WTC11 (cell line): ENCODE measurements at regions not wholly inside any gene's neighbourhood (a gene's known extent, or its start where the extent isn't known, plus 50 kb on each side); places are given as distances from the start of the nearest gene placed in this dataset.

Experiments
- ATAC-seq: fragments of 200-7000 bp; cut with Tn5 transposase; 2 replicates; pipeline ENCODE4 v1.10.0; 2021; ENCODE audit warnings: mild to moderate bottlenecking, moderate library complexity
- CTCF ChIA-PET: fragments of 300-600 bp; sonication (Branson Sonifier 250); formaldehyde crosslinking; loops from one replicate; lab custom pipeline; 2021; ENCODE audit warnings: antibody characterized with exemption; lab: Charles Lee
- POLR2A ChIA-PET: fragments of 350-600 bp; sonication (Branson Sonifier 250); formaldehyde crosslinking; loops from one replicate; lab custom pipeline; 2021; ENCODE audit warnings: antibody characterized with exemption; lab: Charles Lee
- DNase-seq: peaks from one replicate; pipeline ENCODE4 v3.0.0; 2021; ENCODE audit warnings: low spot score
- H3K27ac Mint-ChIP-seq: 2 replicates; pipeline ENCODE4 v1.8.0; 2021; ENCODE audit warnings: mixed read lengths
- H3K27me3 Mint-ChIP-seq: 2 replicates; pipeline ENCODE4 v1.8.0; 2021; ENCODE audit warnings: low read depth, mild to moderate bottlenecking, moderate library complexity, mixed read lengths
- H3K36me3 Mint-ChIP-seq: 2 replicates; pipeline ENCODE4 v1.8.0; 2021; ENCODE audit warnings: mixed read lengths
- H3K4me1 Mint-ChIP-seq: 2 replicates; pipeline ENCODE4 v1.8.0; 2022; ENCODE audit warnings: mixed read lengths
- H3K4me3 Mint-ChIP-seq: 2 replicates; pipeline ENCODE4 v1.8.0; 2021; ENCODE audit warnings: mild to moderate bottlenecking, moderate library complexity, mixed read lengths
- H3K9me3 Mint-ChIP-seq: 2 replicates; pipeline ENCODE4 v1.8.0; 2021; ENCODE audit warnings: mixed read lengths
- ELF4 ChIP-seq: sonication (generic); formaldehyde crosslinking; IDR thresholded peaks from 2 replicates; pipeline ENCODE4 v1.8.1; 2022; ENCODE audit warnings: low read depth, mild to moderate bottlenecking, moderate library complexity, missing genetic modification reagents
- GRHL2 ChIP-seq: fragments of 250-450 bp; sonication (Bioruptor Pico); IDR thresholded peaks from 2 replicates; pipeline ENCODE4 v1.8.0; 2022; ENCODE audit warnings: mild to moderate bottlenecking, moderate library complexity; ENCODE audit not compliant: insufficient replicate concordance, severe bottlenecking
- IRF2 ChIP-seq: sonication (generic); formaldehyde crosslinking; IDR thresholded peaks from 2 replicates; pipeline ENCODE4 v1.8.0; 2022; ENCODE audit warnings: low read depth, missing genetic modification reagents, borderline replicate concordance
- MAX ChIP-seq: sonication (generic); formaldehyde crosslinking; IDR thresholded peaks from 2 replicates; pipeline ENCODE4 v1.8.0; 2022; ENCODE audit warnings: mild to moderate bottlenecking, missing genetic modification reagents
- NR1H2 ChIP-seq: sonication (generic); formaldehyde crosslinking; IDR thresholded peaks from 2 replicates; pipeline ENCODE4 v1.9.0; 2021; ENCODE audit warnings: mild to moderate bottlenecking, moderate library complexity, missing genetic modification reagents
- OVOL2 ChIP-seq: fragments of 250-450 bp; sonication (Bioruptor Pico); IDR thresholded peaks from 2 replicates; pipeline ENCODE4 v1.9.0; 2021; ENCODE audit warnings: mild to moderate bottlenecking, borderline replicate concordance
- SP1 ChIP-seq: sonication (generic); formaldehyde crosslinking; conservative IDR thresholded peaks from 2 replicates; pipeline ENCODE4 v1.8.1; 2022; ENCODE audit warnings: missing genetic modification reagents
- TEAD4 ChIP-seq: sonication (generic); formaldehyde crosslinking; IDR thresholded peaks from 2 replicates; pipeline ENCODE4 v1.8.0; 2022; ENCODE audit warnings: mild to moderate bottlenecking, missing genetic modification reagents
- ZSCAN18 ChIP-seq: fragments of 250-450 bp; sonication (Bioruptor Pico); IDR thresholded peaks from 2 replicates; pipeline ENCODE4 v2.1.2; 2022; ENCODE audit warnings: mild to moderate bottlenecking, moderate library complexity
- TF ChIP-seq, protein P1 (sequence below): sonication (generic); formaldehyde crosslinking; IDR thresholded peaks from 2 replicates; pipeline ENCODE4 v1.8.1; 2022; ENCODE audit warnings: missing genetic modification reagents, borderline replicate concordance
- TF ChIP-seq, protein P2 (sequence below): sonication (generic); formaldehyde crosslinking; IDR thresholded peaks from 2 replicates; pipeline ENCODE4 v1.8.1; 2023; ENCODE audit warnings: mild to moderate bottlenecking, missing genetic modification reagents, borderline replicate concordance
- TF ChIP-seq, protein P3 (sequence below): fragments of 250-450 bp; sonication (Bioruptor Pico); conservative IDR thresholded peaks from 2 replicates; pipeline ENCODE4 v1.9.0; 2021; ENCODE audit warnings: mild to moderate bottlenecking
- TF ChIP-seq, protein P4 (sequence below): sonication (generic); formaldehyde crosslinking; IDR thresholded peaks from 2 replicates; pipeline ENCODE4 v1.8.0; 2022; ENCODE audit warnings: missing genetic modification reagents
- TF ChIP-seq, protein P5 (sequence below): sonication (generic); formaldehyde crosslinking; conservative IDR thresholded peaks from 2 replicates; pipeline ENCODE4 v1.8.1; 2022; ENCODE audit warnings: mild to moderate bottlenecking, missing genetic modification reagents

GRCh38 chr2:235138339-235138738 is 186.5 kb downstream of the SH3BP4 start:
- H3K27me3 Mint-ChIP-seq: peaks cover 22% of the 10 kb centered on the region
- DNase-seq (no peak), ATAC-seq (no peak)
- H3K4me3 Mint-ChIP-seq: no peak overlapping the region
- ChIA-PET POLR2A (no interaction called here), CTCF (interaction anchor here (1.7 kb wide), 1 partner anchor 32 kb away, joined by 3 read pairs; no protein-coding TSS in a partner anchor)
- H3K27ac Mint-ChIP-seq: no peak overlapping the region
- no peaks in the 10 kb centered on the region for H3K36me3 Mint-ChIP-seq
- peaks cover 11% of the 10 kb centered on the region for H3K9me3 Mint-ChIP-seq
- H3K4me1 Mint-ChIP-seq: no peaks in the 10 kb centered on the region
- TF ChIP-seq OVOL2 (no peak), IRF2 (CRISPR knock-in tag) (no peak), ELF4 (CRISPR knock-in tag) (no peak), ZSCAN18 (CRISPR knock-in tag) (no peak), MAX (CRISPR knock-in tag) (no peak)
- TF ChIP-seq, protein P1, sequence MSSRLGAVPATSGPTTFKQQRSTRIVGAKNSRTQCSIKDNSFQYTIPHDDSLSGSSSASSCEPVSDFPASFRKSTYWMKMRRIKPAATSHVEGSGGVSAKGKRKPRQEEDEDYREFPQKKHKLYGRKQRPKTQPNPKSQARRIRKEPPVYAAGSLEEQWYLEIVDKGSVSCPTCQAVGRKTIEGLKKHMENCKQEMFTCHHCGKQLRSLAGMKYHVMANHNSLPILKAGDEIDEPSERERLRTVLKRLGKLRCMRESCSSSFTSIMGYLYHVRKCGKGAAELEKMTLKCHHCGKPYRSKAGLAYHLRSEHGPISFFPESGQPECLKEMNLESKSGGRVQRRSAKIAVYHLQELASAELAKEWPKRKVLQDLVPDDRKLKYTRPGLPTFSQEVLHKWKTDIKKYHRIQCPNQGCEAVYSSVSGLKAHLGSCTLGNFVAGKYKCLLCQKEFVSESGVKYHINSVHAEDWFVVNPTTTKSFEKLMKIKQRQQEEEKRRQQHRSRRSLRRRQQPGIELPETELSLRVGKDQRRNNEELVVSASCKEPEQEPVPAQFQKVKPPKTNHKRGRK (CRISPR knock-in tag): no peak
- TF ChIP-seq, protein P2, sequence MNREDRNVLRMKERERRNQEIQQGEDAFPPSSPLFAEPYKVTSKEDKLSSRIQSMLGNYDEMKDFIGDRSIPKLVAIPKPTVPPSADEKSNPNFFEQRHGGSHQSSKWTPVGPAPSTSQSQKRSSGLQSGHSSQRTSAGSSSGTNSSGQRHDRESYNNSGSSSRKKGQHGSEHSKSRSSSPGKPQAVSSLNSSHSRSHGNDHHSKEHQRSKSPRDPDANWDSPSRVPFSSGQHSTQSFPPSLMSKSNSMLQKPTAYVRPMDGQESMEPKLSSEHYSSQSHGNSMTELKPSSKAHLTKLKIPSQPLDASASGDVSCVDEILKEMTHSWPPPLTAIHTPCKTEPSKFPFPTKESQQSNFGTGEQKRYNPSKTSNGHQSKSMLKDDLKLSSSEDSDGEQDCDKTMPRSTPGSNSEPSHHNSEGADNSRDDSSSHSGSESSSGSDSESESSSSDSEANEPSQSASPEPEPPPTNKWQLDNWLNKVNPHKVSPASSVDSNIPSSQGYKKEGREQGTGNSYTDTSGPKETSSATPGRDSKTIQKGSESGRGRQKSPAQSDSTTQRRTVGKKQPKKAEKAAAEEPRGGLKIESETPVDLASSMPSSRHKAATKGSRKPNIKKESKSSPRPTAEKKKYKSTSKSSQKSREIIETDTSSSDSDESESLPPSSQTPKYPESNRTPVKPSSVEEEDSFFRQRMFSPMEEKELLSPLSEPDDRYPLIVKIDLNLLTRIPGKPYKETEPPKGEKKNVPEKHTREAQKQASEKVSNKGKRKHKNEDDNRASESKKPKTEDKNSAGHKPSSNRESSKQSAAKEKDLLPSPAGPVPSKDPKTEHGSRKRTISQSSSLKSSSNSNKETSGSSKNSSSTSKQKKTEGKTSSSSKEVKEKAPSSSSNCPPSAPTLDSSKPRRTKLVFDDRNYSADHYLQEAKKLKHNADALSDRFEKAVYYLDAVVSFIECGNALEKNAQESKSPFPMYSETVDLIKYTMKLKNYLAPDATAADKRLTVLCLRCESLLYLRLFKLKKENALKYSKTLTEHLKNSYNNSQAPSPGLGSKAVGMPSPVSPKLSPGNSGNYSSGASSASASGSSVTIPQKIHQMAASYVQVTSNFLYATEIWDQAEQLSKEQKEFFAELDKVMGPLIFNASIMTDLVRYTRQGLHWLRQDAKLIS (CRISPR knock-in tag): no peak

GRCh38 chr2:235139956-235140800 is 188.4 kb downstream of the SH3BP4 start:
- POLR2A ChIA-PET: no interaction called here
- H3K27me3 Mint-ChIP-seq: peaks cover 14% of the 10 kb centered on the region
- CTCF ChIA-PET: interaction anchor here (0.6 to 1.5 kb wide), 3 partner anchors 8 to 606 kb away, joined by 3 to 5 read pairs (median 3); no protein-coding TSS in a partner anchor
- TF ChIP-seq, protein P3, sequence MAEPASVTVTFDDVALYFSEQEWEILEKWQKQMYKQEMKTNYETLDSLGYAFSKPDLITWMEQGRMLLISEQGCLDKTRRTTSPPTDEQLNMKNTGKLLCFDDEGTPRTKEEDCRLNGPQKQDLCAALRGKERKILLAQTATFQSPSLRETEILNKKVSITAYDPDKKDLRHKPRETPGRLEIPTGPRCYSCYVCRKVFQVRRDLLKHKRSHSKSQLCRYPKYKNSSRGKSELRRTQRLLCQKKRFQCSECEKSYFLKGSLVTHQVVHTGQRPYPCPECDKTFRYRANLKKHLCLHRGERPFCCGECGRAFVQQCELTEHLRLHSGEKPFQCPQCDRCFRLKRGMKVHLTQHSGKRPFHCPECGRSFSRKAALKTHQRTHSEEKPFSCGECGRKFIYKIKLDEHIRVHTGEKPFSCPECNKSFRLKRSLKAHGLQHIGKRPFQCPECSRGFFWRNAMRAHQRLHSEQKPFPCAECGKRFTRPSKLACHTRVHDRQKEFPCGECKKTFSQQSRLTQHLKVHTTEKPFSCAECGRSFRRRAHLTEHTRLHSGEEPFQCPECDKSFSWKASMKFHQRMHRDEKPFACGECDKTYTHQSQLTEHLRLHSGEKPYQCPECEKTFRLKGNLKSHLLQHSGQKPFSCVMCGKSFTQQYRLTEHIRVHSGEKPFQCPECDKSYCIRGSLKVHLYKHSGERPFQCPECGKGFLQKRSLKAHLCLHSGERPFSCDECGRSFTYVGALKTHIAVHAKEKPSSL (CRISPR knock-in tag): no peak
- H3K4me1 Mint-ChIP-seq: peaks cover 6% of the 10 kb centered on the region
- H3K36me3 Mint-ChIP-seq: no peaks in the 10 kb centered on the region
- ATAC-seq: no peak
- no peak for DNase-seq
- H3K27ac Mint-ChIP-seq: no peak overlapping the region
- peaks cover 8% of the 10 kb centered on the region for H3K9me3 Mint-ChIP-seq
- H3K4me3 Mint-ChIP-seq: no peak overlapping the region

- ChIA-PET POLR2A (no interaction called here), CTCF (interaction anchor here (1.5 kb wide), 1 partner anchor 606 kb away, joined by 5 read pairs; no protein-coding TSS in a partner anchor)
- Mint-ChIP-seq H3K36me3 (no peaks in the 10 kb centered on the region), H3K9me3 (peaks cover 2% of the 10 kb centered on the region), H3K27me3 (peaks cover 8% of the 10 kb centered on the region), H3K27ac (no peak overlapping the region), H3K4me1 (peaks cover 6% of the 10 kb centered on the region), H3K4me3 (no peak overlapping the region)
- DNase-seq: no peak
- no peak for ATAC-seq
- no peak for TF ChIP-seq SP1 (CRISPR knock-in tag)
- TF ChIP-seq GRHL2 (CRISPR knock-in tag): no peak
- TF ChIP-seq NR1H2 (CRISPR knock-in tag): no peak
- no peak for TF ChIP-seq IRF2 (CRISPR knock-in tag)
- TF ChIP-seq, protein P4, sequence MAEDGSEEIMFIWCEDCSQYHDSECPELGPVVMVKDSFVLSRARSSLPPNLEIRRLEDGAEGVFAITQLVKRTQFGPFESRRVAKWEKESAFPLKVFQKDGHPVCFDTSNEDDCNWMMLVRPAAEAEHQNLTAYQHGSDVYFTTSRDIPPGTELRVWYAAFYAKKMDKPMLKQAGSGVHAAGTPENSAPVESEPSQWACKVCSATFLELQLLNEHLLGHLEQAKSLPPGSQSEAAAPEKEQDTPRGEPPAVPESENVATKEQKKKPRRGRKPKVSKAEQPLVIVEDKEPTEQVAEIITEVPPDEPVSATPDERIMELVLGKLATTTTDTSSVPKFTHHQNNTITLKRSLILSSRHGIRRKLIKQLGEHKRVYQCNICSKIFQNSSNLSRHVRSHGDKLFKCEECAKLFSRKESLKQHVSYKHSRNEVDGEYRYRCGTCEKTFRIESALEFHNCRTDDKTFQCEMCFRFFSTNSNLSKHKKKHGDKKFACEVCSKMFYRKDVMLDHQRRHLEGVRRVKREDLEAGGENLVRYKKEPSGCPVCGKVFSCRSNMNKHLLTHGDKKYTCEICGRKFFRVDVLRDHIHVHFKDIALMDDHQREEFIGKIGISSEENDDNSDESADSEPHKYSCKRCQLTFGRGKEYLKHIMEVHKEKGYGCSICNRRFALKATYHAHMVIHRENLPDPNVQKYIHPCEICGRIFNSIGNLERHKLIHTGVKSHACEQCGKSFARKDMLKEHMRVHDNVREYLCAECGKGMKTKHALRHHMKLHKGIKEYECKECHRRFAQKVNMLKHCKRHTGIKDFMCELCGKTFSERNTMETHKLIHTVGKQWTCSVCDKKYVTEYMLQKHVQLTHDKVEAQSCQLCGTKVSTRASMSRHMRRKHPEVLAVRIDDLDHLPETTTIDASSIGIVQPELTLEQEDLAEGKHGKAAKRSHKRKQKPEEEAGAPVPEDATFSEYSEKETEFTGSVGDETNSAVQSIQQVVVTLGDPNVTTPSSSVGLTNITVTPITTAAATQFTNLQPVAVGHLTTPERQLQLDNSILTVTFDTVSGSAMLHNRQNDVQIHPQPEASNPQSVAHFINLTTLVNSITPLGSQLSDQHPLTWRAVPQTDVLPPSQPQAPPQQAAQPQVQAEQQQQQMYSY (CRISPR knock-in tag): no peak
- TF ChIP-seq TEAD4 (CRISPR knock-in tag): no peak
- TF ChIP-seq, protein P5, sequence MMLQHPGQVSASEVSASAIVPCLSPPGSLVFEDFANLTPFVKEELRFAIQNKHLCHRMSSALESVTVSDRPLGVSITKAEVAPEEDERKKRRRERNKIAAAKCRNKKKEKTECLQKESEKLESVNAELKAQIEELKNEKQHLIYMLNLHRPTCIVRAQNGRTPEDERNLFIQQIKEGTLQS (CRISPR knock-in tag): no peak
Observed at GRCh38 chr2:235140801-235141081, 188.9 kb downstream of the SH3BP4 start.
